DND-41 (cell line): ENCODE measurements at regions not wholly inside any gene's neighbourhood (a gene's known extent, or its start where the extent isn't known, plus 50 kb on each side); places are given as distances from the start of the nearest gene placed in this dataset.

Experiments
- ATAC-seq: fragments of 200-7000 bp; cut with Tn5 transposase; 3 replicates; pipeline ENCODE4 v1.9.1; 2021; ENCODE audit warnings: low read depth; ENCODE audit not compliant: insufficient read depth
- DNase-seq: peaks from one replicate; pipeline ENCODE4 v3.0.0-alpha.2; 2020
- H2AFZ ChIP-seq: 2 replicates; pipeline ENCODE4 v1.6.0; 2012; ENCODE audit warnings: low read depth, low read length
- H3K27ac ChIP-seq: 2 replicates; pipeline ENCODE4 v1.5.1; 2012; ENCODE audit warnings: low read length, inconsistent platforms
- H3K27me3 ChIP-seq: fragments of 200-600 bp; sonication (generic); 2 replicates; pipeline ENCODE4 v1.6.0; 2012; ENCODE audit warnings: low read length, mild to moderate bottlenecking, inconsistent platforms; ENCODE audit not compliant: insufficient read depth, poor library complexity
- H3K36me3 ChIP-seq: 2 replicates; pipeline ENCODE4 v1.5.1; 2012; ENCODE audit warnings: low read length, inconsistent platforms; ENCODE audit not compliant: insufficient read depth
- H3K4me1 ChIP-seq: 2 replicates; pipeline ENCODE4 v1.5.1; 2012; ENCODE audit warnings: mild to moderate bottlenecking, low read length; ENCODE audit not compliant: insufficient read depth
- H3K4me2 ChIP-seq: 2 replicates; pipeline ENCODE4 v1.6.0; 2012; ENCODE audit warnings: mild to moderate bottlenecking, moderate library complexity, low read length, inconsistent platforms; ENCODE audit not compliant: insufficient read depth
- H3K4me3 ChIP-seq, 2 experiments: fragments of 200-600 bp in 1 of 2; shearing (Covaris generic) in 1 of 2; 2 replicates each; pipeline ENCODE4 v1.5.1; 2012 to 2016; ENCODE audit warnings: inconsistent platforms in 2 of 2, low read length in 2 of 2, mild to moderate bottlenecking in 2 of 2, low read depth in 1 of 2, moderate library complexity in 1 of 2
- H3K79me2 ChIP-seq: 2 replicates; pipeline ENCODE4 v1.6.0; 2012; ENCODE audit warnings: low read length, inconsistent platforms; ENCODE audit not compliant: insufficient read depth
- H3K9ac ChIP-seq: 2 replicates; pipeline ENCODE4 v1.6.0; 2012; ENCODE audit warnings: low read depth, mild to moderate bottlenecking, inconsistent platforms, low read length, moderate library complexity
- H3K9me3 ChIP-seq: 2 replicates; pipeline ENCODE4 v1.5.1; 2012; ENCODE audit warnings: low read length, moderate library complexity, mild to moderate bottlenecking, inconsistent platforms; ENCODE audit not compliant: insufficient read depth, severe bottlenecking
- H4K20me1 ChIP-seq: 2 replicates; pipeline ENCODE4 v1.6.0; 2012; ENCODE audit warnings: low read length; ENCODE audit not compliant: insufficient read depth
- CTCF ChIP-seq: IDR thresholded peaks from 2 replicates; pipeline ENCODE4 v1.5.1; 2012; ENCODE audit warnings: borderline replicate concordance, low read length, moderate library complexity, mild to moderate bottlenecking; ENCODE audit not compliant: poor library complexity, severe bottlenecking; ENCODE audit errors: extremely low read depth
- EZH2 ChIP-seq: IDR thresholded peaks from 3 replicates; pipeline ENCODE4 v1.6.1; 2012; ENCODE audit warnings: borderline replicate concordance, low read depth, mild to moderate bottlenecking, moderate library complexity, low read length, inconsistent platforms; ENCODE audit not compliant: severe bottlenecking

- H4K20me1 ChIP-seq = no peaks in the 10 kb centered on the region
- H3K9ac ChIP-seq = no peak overlapping the region
- H3K9me3 ChIP-seq = no peaks in the 10 kb centered on the region
- H3K4me1 ChIP-seq = no peaks in the 10 kb centered on the region
- no peak overlapping the region for H2AFZ ChIP-seq
- no peaks in the 10 kb centered on the region for H3K79me2 ChIP-seq
- DNase-seq = no peak
- no peaks in the 10 kb centered on the region for H3K27me3 ChIP-seq
- H3K4me3 ChIP-seq = no peak overlapping the region
- no peak overlapping the region for H3K27ac ChIP-seq
- H3K4me2 ChIP-seq = no peak overlapping the region
- TF ChIP-seq CTCF = no peak
- no peak for TF ChIP-seq EZH2
- no peak for ATAC-seq
- H3K36me3 ChIP-seq = no peaks in the 10 kb centered on the region
Measured at GRCh38 chr7:46930366-46930765, 651.5 kb downstream of the TNS3 start.

- no peaks in the 10 kb centered on the region for H4K20me1 ChIP-seq
- H3K9me3 ChIP-seq = no peaks in the 10 kb centered on the region
- no peak overlapping the region for H2AFZ ChIP-seq
- no peak overlapping the region for H3K4me3 ChIP-seq
- H3K27ac ChIP-seq = no peak overlapping the region
- no peaks in the 10 kb centered on the region for H3K4me1 ChIP-seq
- no peak for ATAC-seq
- H3K4me2 ChIP-seq = no peak overlapping the region
- H3K9ac ChIP-seq = no peak overlapping the region
- no peaks in the 10 kb centered on the region for H3K36me3 ChIP-seq
- TF ChIP-seq EZH2 (no peak), CTCF (no peak)
- H3K27me3 ChIP-seq = no peaks in the 10 kb centered on the region
- no peak for DNase-seq
- no peaks in the 10 kb centered on the region for H3K79me2 ChIP-seq
Measured at GRCh38 chr7:46929359-46929758, 652.6 kb downstream of the TNS3 start.

GRCh38 chr7:46928719-46929118 is 653.2 kb downstream of the TNS3 start:
- no peaks in the 10 kb centered on the region for H3K36me3 ChIP-seq
- DNase-seq = no peak
- H2AFZ ChIP-seq = no peak overlapping the region
- TF ChIP-seq CTCF (no peak), EZH2 (no peak)
- H3K79me2 ChIP-seq = no peaks in the 10 kb centered on the region
- no peak for ATAC-seq
- H3K27me3 ChIP-seq = no peaks in the 10 kb centered on the region
- H3K4me1 ChIP-seq = no peaks in the 10 kb centered on the region
- H4K20me1 ChIP-seq = no peaks in the 10 kb centered on the region
- no peaks in the 10 kb centered on the region for H3K9me3 ChIP-seq
- no peak overlapping the region for H3K27ac ChIP-seq
- no peak overlapping the region for H3K9ac ChIP-seq
- H3K4me3 ChIP-seq = no peak overlapping the region
- no peak overlapping the region for H3K4me2 ChIP-seq

GRCh38 chr7:46927131-46927810 is 654.6 kb downstream of the TNS3 start:
- no peak for TF ChIP-seq CTCF
- TF ChIP-seq EZH2 = no peak
- H3K36me3 ChIP-seq = no peaks in the 10 kb centered on the region
- ATAC-seq (no peak), DNase-seq (no peak)
- H4K20me1 ChIP-seq = no peaks in the 10 kb centered on the region
- H3K27me3 ChIP-seq = no peaks in the 10 kb centered on the region
- no peak overlapping the region for H3K9ac ChIP-seq
- H3K4me1 ChIP-seq = no peaks in the 10 kb centered on the region
- H3K79me2 ChIP-seq = no peaks in the 10 kb centered on the region
- no peaks in the 10 kb centered on the region for H3K9me3 ChIP-seq
- H2AFZ ChIP-seq = no peak overlapping the region
- H3K4me2 ChIP-seq = no peak overlapping the region
- no peak overlapping the region for H3K4me3 ChIP-seq
- no peak overlapping the region for H3K27ac ChIP-seq
